Breast epithelium (tissue), 3 donors: ENCODE measurements at regions not wholly inside any gene's neighbourhood (a gene's known extent, or its start where the extent isn't known, plus 50 kb on each side); places are given as distances from the start of the nearest gene placed in this dataset.

Source experiments
- POLR2A ChIP-seq: fragments of 450-650 bp; IDR thresholded peaks from one replicate; pipeline ENCODE4 v1.6.1; 2016; ENCODE audit warnings: antibody characterized with exemption, mild to moderate bottlenecking, moderate library complexity
- POLR2AphosphoS5 ChIP-seq, 3 donors: sonication (generic); formaldehyde crosslinking; IDR thresholded peaks; one replicate each; pipeline ENCODE4 v1.6.1; 2017; ENCODE audit warnings: antibody characterized with exemption in 3 of 3
- TF ChIP-seq, protein P1 (sequence below), 3 donors: fragments of 450-650 bp; IDR thresholded peaks; one replicate each; pipeline ENCODE4 v1.5.1; 2016 to 2017; ENCODE audit warnings: antibody characterized with exemption in 3 of 3, mild to moderate bottlenecking in 3 of 3, moderate library complexity in 3 of 3

DNA sequence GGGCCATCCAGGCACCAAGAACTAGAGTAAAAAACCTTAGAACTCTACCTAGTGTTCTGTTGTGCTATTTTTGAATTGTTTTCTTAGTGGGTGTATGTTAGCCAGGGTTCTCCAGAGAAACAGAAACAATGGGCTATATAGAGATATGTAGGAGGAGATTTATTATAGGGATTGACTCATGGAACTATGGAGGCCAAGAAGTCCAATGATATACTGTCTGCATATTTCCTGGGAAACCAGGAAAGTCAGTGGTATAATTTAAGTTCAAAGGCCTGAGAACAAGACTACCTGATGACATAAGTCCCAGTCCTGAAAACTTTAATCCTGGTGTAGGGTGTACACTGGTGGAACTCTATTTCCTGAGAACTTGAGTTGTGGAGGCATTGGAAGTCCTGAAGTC is 108.7 kb upstream of the ACVR1 start:
- TF ChIP-seq, protein P1, sequence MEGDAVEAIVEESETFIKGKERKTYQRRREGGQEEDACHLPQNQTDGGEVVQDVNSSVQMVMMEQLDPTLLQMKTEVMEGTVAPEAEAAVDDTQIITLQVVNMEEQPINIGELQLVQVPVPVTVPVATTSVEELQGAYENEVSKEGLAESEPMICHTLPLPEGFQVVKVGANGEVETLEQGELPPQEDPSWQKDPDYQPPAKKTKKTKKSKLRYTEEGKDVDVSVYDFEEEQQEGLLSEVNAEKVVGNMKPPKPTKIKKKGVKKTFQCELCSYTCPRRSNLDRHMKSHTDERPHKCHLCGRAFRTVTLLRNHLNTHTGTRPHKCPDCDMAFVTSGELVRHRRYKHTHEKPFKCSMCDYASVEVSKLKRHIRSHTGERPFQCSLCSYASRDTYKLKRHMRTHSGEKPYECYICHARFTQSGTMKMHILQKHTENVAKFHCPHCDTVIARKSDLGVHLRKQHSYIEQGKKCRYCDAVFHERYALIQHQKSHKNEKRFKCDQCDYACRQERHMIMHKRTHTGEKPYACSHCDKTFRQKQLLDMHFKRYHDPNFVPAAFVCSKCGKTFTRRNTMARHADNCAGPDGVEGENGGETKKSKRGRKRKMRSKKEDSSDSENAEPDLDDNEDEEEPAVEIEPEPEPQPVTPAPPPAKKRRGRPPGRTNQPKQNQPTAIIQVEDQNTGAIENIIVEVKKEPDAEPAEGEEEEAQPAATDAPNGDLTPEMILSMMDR (IDR thresholded peaks at IDR 0.05): no peak
- no peak for TF ChIP-seq POLR2A
- TF ChIP-seq POLR2AphosphoS5 (IDR thresholded peaks at IDR 0.05): no peak
